Hematopoietic multipotent progenitor cell treated with erythropoietin and hydrocortisone succinate and interleukin-3 and kit ligand, for 17 days (in vitro differentiated cells): ENCODE measurements at regions not wholly inside any gene's neighbourhood (a gene's known extent, or its start where the extent isn't known, plus 50 kb on each side); places are given as distances from the start of the nearest gene placed in this dataset.

Source experiments
- DNase-seq: peaks from one replicate; pipeline ENCODE4 v3.0.0-alpha.2; 2015; ENCODE audit warnings: low spot score

GRCh38 chr11:80424012-80424695 is 983.3 kb upstream of the TENM4 start:
- DNase-seq = no peak

GRCh38 chr11:80420374-80420773 is 979.5 kb upstream of the TENM4 start:
- no peak for DNase-seq

- DNase-seq = no peak
Observed at GRCh38 chr11:80417681-80418080, 976.9 kb upstream of the TENM4 start.

- no peak for DNase-seq
Observed at GRCh38 chr11:80415580-80415979, 974.8 kb upstream of the TENM4 start.

- no peak for DNase-seq
Observed at GRCh38 chr11:80414181-80415165, 973.6 kb upstream of the TENM4 start.

GRCh38 chr11:80412604-80413003 is 971.8 kb upstream of the TENM4 start:
- DNase-seq = no peak

GRCh38 chr11:80393210-80393609 is 952.4 kb upstream of the TENM4 start:
- DNase-seq = no peak

GRCh38 chr11:80390505-80390904 is 949.7 kb upstream of the TENM4 start:
- no peak for DNase-seq

- no peak for DNase-seq
Observed at GRCh38 chr11:80388536-80388935, 947.7 kb upstream of the TENM4 start.

GRCh38 chr11:80388130-80388529 is 947.3 kb upstream of the TENM4 start:
- no peak for DNase-seq

GRCh38 chr11:80383655-80384054 is 942.8 kb upstream of the TENM4 start:
- DNase-seq = no peak

GRCh38 chr11:80379620-80380278 is 938.9 kb upstream of the TENM4 start:
- DNase-seq = no peak

- DNase-seq = no peak
Observed at GRCh38 chr11:80371931-80372330, 931.1 kb upstream of the TENM4 start.

- no peak for DNase-seq
Observed at GRCh38 chr11:80365980-80366379, 925.1 kb upstream of the TENM4 start.

GRCh38 chr11:80365076-80365725 is 924.4 kb upstream of the TENM4 start:
- DNase-seq = no peak

- DNase-seq = no peak
Observed at GRCh38 chr11:80362563-80363340, 921.9 kb upstream of the TENM4 start.

GRCh38 chr11:80355251-80355650 is 914.4 kb upstream of the TENM4 start:
- DNase-seq = no peak

- DNase-seq = no peak
Observed at GRCh38 chr11:80350541-80350940, 909.7 kb upstream of the TENM4 start.

- DNase-seq = no peak
Observed at GRCh38 chr11:80349997-80350396, 909.2 kb upstream of the TENM4 start.

- DNase-seq = no peak
Observed at GRCh38 chr11:80346353-80347059, 905.7 kb upstream of the TENM4 start.

- DNase-seq = no peak
Observed at GRCh38 chr11:80343436-80343835, 902.6 kb upstream of the TENM4 start.
